Subcutaneous abdominal adipose tissue (tissue), 5 donors: ENCODE measurements at regions not wholly inside any gene's neighbourhood (a gene's known extent, or its start where the extent isn't known, plus 50 kb on each side); places are given as distances from the start of the nearest gene placed in this dataset.

Experiments
- H3K27ac ChIP-seq: one replicate; pipeline ENCODE4 v1.7.0; 2013; ENCODE audit warnings: low read depth, mild to moderate bottlenecking, inconsistent platforms, low read length, moderate library complexity
- H3K27me3 ChIP-seq, 5 donors: one replicate each; pipeline ENCODE4 v1.7.0; 2013; ENCODE audit warnings: low read length in 5 of 5, inconsistent platforms in 1 of 5; ENCODE audit not compliant: control insufficient read depth in 5 of 5, insufficient read depth in 4 of 5
- H3K36me3 ChIP-seq, 5 donors: one replicate each; pipeline ENCODE4 v1.7.0; 2013; ENCODE audit warnings: low read length in 5 of 5; ENCODE audit not compliant: control insufficient read depth in 5 of 5, insufficient read depth in 5 of 5
- H3K4me1 ChIP-seq, 5 donors: one replicate each; pipeline ENCODE4 v1.7.0; 2013; ENCODE audit warnings: low read length in 5 of 5, mild to moderate bottlenecking in 3 of 5, moderate library complexity in 1 of 5; ENCODE audit not compliant: control insufficient read depth in 5 of 5, insufficient read depth in 5 of 5
- H3K4me3 ChIP-seq, 5 donors: one replicate each; pipeline ENCODE4 v1.7.0; 2013; ENCODE audit warnings: low read length in 5 of 5, low read depth in 1 of 5
- H3K9ac ChIP-seq, 5 donors: one replicate each; pipeline ENCODE4 v1.7.0; 2013; ENCODE audit warnings: low read length in 5 of 5, mild to moderate bottlenecking in 4 of 5, moderate library complexity in 3 of 5
- H3K9me3 ChIP-seq, 5 donors: one replicate each; pipeline ENCODE4 v1.7.0; 2013; ENCODE audit warnings: low read length in 5 of 5; ENCODE audit not compliant: control insufficient read depth in 5 of 5
- donor health status: healthy.
- donor health status: healthy.
- donor health status: healthy.
- donor health status: healthy.
- donor health status: healthy.

- Histone ChIP-seq H3K27ac (no peak overlapping the region), H3K27me3 (no peaks in the 10 kb centered on the region), H3K4me1 (no peaks in the 10 kb centered on the region), H3K9me3 (peaks cover 0 to 2% (median 0%) of the 10 kb centered on the region in 5 donors), H3K9ac (no peak overlapping the region), H3K4me3 (no peak overlapping the region), H3K36me3 (no peaks in the 10 kb centered on the region)
These were observed 76.9 kb upstream of the RGMA start for GRCh38 chr15:93165734-93166470.

GRCh38 chr15:93164409-93164808 lies 75.4 kb upstream of the RGMA start:
- no peaks in the 10 kb centered on the region for H3K36me3 ChIP-seq
- H3K4me3 ChIP-seq: no peak overlapping the region
- H3K9me3 ChIP-seq: peaks cover 0 to 2% (median 0%) of the 10 kb centered on the region in 5 donors
- no peak overlapping the region for H3K9ac ChIP-seq
- no peaks in the 10 kb centered on the region for H3K4me1 ChIP-seq
- no peak overlapping the region for H3K27ac ChIP-seq
- no peaks in the 10 kb centered on the region for H3K27me3 ChIP-seq

- Histone ChIP-seq H3K4me1 (no peaks in the 10 kb centered on the region), H3K36me3 (no peaks in the 10 kb centered on the region), H3K4me3 (no peak overlapping the region), H3K9me3 (no peaks in the 10 kb centered on the region), H3K9ac (no peak overlapping the region), H3K27me3 (no peaks in the 10 kb centered on the region), H3K27ac (no peak overlapping the region)
These were observed 73.5 kb upstream of the RGMA start for GRCh38 chr15:93162560-93162959.

- Histone ChIP-seq H3K36me3 (no peaks in the 10 kb centered on the region), H3K4me3 (no peak overlapping the region)
These were observed 70.9 kb upstream of the RGMA start for GRCh38 chr15:93159930-93160329.

GRCh38 chr15:93158097-93158900 lies 69.3 kb upstream of the RGMA start:
- H3K27ac ChIP-seq: no peak overlapping the region
- no peak overlapping the region for H3K9ac ChIP-seq
- H3K9me3 ChIP-seq: peaks cover 0 to 4% (median 0%) of the 10 kb centered on the region in 5 donors
- peaks cover 0 to 7% (median under 1%) of the 10 kb centered on the region in 5 donors for H3K4me1 ChIP-seq
- H3K36me3 ChIP-seq: no peaks in the 10 kb centered on the region
- H3K27me3 ChIP-seq: no peaks in the 10 kb centered on the region
- no peak overlapping the region for H3K4me3 ChIP-seq

More at GRCh38 chr15:93159930-93160329, 70.9 kb upstream of the RGMA start:
- Histone ChIP-seq H3K9me3 (peaks cover 0 to 2% (median 0%) of the 10 kb centered on the region in 5 donors), H3K9ac (no peak overlapping the region), H3K4me1 (no peaks in the 10 kb centered on the region), H3K27me3 (no peaks in the 10 kb centered on the region), H3K27ac (no peak overlapping the region)

GRCh38 chr15:93154666-93155065 lies 65.7 kb upstream of the RGMA start:
- Histone ChIP-seq H3K4me3 (no peak overlapping the region), H3K9me3 (peaks cover 0 to 4% (median 0%) of the 10 kb centered on the region in 5 donors), H3K4me1 (peaks cover 7 to 30% (median 26%) of the 10 kb centered on the region in 5 donors), H3K9ac (no peak overlapping the region), H3K27me3 (no peaks in the 10 kb centered on the region), H3K36me3 (no peaks in the 10 kb centered on the region), H3K27ac (no peak overlapping the region)

- Histone ChIP-seq H3K9ac (no peak overlapping the region), H3K9me3 (peaks cover 0 to 4% (median 0%) of the 10 kb centered on the region in 5 donors), H3K4me1 (peaks cover 7 to 30% (median 26%) of the 10 kb centered on the region in 5 donors), H3K27ac (no peak overlapping the region), H3K27me3 (no peaks in the 10 kb centered on the region), H3K4me3 (no peak overlapping the region), H3K36me3 (no peaks in the 10 kb centered on the region)
These were observed 63.9 kb upstream of the RGMA start for GRCh38 chr15:93152951-93153350.

GRCh38 chr15:93152360-93152759 lies 63.3 kb upstream of the RGMA start:
- Histone ChIP-seq H3K27ac (no peak overlapping the region), H3K4me1 (peaks cover 7 to 30% (median 26%) of the 10 kb centered on the region in 5 donors), H3K9ac (no peak overlapping the region), H3K4me3 (no peak overlapping the region), H3K36me3 (no peaks in the 10 kb centered on the region), H3K9me3 (peaks cover 0 to 4% (median 0%) of the 10 kb centered on the region in 5 donors), H3K27me3 (no peaks in the 10 kb centered on the region)

GRCh38 chr15:93150910-93151881 lies 62.2 kb upstream of the RGMA start:
- H3K4me1 ChIP-seq: peaks cover 7 to 35% (median 31%) of the 10 kb centered on the region in 5 donors
- no peak overlapping the region for H3K4me3 ChIP-seq
- H3K9me3 ChIP-seq: peaks cover 0 to 4% (median 0%) of the 10 kb centered on the region in 5 donors
- no peaks in the 10 kb centered on the region for H3K27me3 ChIP-seq
- no peaks in the 10 kb centered on the region for H3K36me3 ChIP-seq
- H3K27ac ChIP-seq: no peak overlapping the region
- no peak overlapping the region for H3K9ac ChIP-seq
